ENCODE measurements at regions not wholly inside any gene's neighbourhood (a gene's known extent, or its start where the extent isn't known, plus 50 kb on each side); places are given as distances from the start of the nearest gene placed in this dataset.

DNA sequence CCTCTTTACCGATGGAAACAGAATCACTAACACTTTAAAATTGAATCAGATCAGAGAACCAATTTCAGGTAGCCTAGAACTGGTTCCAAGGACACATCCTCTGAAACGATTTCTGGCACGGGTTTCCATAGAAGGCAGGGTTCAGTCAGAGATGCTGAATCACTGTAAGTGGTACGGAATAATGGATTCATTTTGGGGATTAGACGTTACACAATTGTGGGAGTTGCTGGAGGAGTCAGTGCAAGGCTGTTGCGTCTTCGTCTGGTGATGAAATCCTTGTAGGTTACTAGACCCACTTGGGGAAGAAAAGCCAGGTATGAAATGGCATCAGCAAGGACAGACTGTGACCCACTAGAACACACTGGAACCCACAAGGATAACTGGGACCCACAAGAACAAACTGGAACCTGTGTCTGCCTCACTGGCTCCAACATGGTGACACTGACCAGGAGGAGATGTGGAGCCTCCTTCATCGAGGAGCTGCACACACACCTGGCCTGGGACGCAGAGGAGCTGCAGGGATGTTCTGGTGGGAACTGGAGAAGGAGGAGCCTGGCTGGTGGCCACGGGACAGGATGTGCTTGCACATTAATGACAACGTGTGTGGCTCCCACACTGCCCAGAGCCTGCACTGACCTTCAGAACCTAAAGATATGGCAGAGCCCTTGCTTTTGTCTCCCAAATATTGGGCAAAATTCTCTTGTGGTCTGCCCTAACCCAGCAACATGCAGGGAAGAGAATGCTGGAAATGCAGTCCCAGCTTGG lies 105.1 kb downstream of the TRAPPC11 start:
- no peak for FAIRE-seq

DNA sequence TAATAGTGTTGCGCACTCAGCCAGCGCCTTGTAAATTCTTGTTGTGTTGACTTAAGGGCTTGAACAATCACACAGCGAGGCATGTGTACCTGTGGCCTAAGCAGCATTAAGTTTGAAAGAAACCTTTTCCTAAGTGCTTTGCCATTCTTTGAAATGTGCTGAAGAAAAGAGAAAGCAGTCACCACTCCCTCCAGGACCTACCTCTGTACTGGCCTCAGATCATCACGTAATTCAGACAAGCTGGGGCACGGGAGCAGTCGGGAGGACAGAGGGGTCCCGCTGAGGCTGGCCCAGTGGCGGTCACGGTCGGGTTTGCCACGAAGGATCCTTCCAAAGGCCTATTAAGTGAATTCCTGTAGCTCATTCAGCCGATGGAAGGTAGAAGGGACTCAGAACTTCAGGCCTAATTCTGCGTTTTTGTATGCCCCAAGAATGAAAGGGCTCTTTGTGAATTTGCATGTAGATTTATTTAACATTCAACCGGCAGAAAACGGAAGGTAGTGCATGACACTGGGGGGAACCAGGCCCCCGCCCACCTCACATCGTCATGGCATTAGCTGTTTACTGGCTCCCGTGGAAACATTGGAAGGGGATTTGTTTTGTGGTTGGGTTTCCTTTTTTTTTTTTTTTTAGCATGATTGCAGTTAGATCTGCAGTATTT lies 106.3 kb downstream of the TRAPPC11 start:
- no peak for FAIRE-seq

DNA sequence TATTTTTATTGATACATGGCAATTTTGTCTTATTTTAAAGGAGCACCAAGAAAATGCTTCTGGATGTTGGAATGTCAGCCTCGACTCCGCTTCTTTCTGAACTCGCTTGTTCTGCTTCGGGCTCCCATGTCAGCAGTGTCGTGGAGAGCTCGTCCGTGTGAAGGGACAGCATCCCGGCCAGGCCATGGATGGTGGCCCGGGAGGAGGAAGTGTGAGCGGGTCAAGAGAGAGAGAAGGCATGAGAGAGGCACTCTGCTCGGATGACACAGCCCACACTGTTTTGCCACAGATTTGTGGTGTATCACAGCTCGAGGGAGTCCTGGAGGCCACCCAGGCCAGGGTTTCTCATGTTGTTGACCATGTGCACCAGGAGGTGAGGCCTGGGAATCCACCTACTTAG lies 107.0 kb downstream of the TRAPPC11 start:
- no peak for FAIRE-seq

- no peak for FAIRE-seq
These were observed 111.8 kb downstream of the TRAPPC11 start for GRCh38 chr4:183770906-183771305.

DNA sequence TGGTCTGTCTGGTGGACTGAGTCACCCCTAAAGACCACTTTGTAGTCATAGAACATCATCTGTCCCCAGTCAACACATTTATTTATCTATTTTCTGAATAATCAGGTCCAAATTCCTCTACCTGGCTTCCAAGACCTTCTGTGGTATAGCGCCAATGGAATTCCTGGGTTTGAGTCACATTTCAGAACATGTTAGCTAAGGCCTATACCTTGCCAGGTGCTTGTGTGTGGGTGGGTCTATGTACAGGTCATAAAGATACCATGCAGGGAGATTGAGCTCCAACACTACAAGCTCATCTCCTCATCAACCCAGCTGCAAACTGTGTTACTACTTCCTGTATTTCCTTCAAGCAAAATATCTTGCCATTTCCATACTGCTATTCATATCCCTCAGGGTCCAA lies 113.3 kb downstream of the TRAPPC11 start:
- no peak for FAIRE-seq

DNA sequence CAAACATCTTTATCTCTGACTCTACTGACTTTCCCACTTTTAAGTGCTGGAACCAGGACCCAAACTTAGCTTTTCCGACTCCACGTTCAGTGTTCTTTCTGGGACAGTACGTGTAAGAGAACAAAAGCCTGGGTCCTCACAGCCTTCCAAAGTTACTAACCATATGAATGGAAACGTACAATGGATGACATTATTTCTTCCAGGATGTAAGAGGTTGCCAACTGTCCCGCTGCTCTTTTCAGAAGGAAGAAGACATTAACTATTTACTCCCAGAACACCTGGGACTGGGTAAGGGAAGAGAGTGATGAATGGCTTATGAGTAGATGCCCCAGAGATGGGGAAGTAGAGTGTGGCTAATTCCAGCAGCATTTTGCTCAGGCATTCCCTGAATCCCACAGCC lies 114.7 kb downstream of the TRAPPC11 start:
- FAIRE-seq: no peak

DNA sequence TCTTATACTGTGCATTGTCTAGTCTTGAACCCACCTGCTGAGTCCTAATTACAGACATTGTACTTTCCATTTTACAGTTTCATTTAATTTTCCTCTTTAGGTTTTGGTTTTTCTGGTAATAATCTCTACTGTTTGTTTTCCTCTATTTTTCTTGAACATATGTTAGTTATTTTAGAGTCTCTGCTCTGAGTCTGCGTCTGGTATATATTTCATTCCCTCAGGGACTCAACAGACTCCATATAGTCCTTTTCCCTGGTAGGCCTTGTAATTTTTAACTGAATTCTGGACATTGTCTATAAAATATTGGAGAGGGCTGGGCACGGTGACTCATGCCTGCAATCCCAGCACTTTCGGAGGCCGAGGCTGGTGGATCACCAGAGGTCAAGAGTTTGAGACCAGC lies 121.8 kb upstream of the STOX2 start:
- FAIRE-seq: no peak

- no peak for FAIRE-seq
These were observed 121.0 kb upstream of the STOX2 start for GRCh38 chr4:183783991-183784553.

DNA sequence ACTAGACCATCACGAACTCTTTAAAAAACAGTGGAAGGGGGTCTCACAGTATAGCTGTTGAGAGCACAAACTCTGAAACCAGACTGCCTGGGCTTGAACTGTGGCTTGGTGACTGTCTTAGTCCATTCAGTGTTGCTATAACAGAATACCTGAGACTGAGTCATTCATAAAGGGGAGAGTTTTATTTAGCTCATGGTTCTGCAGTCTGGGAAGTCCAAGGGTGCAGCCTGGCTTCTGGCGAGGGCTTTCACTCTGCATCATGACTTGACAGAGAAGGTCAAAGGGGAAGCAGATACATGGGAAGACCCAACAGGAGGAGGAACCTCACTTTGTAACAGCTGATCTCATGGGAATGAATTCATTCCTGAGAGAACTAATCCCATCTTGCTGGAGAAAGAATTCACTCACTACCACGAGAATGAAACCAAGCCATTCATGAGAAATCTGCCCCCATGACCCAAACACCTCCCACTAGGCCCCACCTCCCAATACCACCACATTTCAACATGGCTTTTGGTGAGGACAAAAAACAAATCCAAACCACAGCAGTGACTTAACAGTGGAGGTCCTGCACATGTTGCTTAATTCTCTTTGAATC lies 116.7 kb upstream of the STOX2 start:
- no peak for FAIRE-seq

- FAIRE-seq: no peak
These were observed 115.5 kb upstream of the STOX2 start for GRCh38 chr4:183789657-183790056.

GRCh38 chr4:183790661-183791060 lies 114.4 kb upstream of the STOX2 start:
- no peak for FAIRE-seq

DNA sequence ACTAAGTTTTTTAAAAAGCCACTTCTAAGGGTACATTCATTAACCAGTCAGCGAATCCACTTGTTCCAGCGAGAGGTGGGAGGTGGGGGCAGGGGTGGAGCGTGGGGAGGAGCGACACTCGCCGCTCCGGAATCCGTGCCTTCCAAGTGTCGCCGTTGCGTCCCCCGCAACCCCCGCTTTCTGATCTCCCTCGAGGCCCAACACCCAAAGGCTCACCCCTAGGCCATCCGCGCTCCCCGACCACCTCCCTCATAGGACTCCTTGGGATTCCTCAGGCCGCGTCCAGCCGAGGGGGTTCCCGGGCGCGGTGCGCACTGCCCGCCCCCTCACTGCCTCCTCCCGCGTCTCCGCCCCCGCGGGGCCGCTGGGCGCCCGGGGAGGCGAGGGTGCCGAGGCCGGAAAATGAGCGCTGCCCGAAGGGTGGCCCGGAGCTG lies 108.1 kb upstream of the STOX2 start:
- FAIRE-seq: no peak

DNA sequence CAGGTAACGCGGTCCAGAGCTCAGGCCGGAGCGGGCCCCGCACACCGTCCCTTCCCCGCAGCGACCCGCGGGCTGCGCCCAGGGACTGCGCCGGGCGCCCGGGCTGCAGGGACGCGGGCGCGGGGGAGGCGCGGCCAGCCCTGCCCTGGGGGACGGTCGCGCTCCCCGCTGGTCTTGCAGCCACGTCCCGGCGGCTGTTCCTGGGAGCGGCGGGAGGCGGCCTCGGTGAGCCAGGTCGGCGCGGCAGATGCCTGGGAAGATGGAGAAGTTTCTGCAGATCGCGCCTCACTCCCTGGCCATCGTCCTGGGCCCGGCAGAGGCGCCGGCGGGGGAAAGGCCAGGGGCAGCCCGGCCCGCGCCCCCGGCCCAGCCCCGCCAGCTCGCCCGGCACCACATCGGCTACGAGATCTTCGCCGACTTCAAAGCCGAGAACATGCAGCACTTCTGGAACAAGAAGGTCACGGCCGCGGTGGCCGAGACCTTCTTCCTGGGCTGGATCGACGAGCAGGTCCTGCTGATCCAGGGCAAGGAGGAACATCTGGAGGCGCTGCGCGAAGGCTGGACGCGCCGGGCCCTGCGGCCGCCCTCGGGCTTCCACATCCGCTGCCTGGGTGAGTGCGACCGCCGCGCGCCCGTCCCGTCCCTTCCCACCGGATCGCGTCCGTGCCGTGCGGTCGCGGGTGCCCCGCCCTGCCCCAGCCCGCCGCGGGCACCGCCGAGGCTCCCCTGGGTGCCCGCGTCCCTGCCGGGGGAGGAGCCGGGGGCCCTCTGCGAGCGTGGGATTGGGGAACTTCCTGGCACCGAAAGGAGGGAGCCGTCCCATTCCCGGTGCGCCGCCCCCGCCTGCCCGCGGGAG lies 107.4 kb upstream of the STOX2 start:
- no peak for FAIRE-seq

- no peak for FAIRE-seq
These were observed 106.5 kb upstream of the STOX2 start for GRCh38 chr4:183798301-183799253.

GRCh38 chr4:183801457-183802165 lies 103.5 kb upstream of the STOX2 start:
- FAIRE-seq: no peak

DNA sequence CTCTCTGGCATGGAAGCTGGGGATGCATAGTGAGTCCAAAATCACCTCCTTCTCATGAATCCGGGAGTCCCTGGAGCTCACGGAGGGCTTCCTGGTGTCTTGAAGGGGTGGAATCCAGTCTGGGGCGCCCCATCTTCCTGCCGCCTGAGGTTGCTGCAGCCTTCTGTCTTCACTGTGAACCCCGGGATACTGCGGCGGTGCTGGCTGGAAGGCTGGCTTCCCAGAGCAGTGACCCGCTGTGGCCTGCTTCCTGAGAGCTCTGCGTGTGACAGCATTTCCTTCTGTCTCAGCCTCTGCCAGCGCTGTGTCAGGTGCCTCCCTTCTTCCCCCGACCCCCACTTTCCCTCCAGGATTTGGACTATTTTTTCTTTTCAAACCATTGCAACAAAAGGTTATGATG lies 98.8 kb upstream of the STOX2 start:
- FAIRE-seq: no peak

GRCh38 chr4:183807420-183808096 lies 97.5 kb upstream of the STOX2 start:
- FAIRE-seq: no peak

DNA sequence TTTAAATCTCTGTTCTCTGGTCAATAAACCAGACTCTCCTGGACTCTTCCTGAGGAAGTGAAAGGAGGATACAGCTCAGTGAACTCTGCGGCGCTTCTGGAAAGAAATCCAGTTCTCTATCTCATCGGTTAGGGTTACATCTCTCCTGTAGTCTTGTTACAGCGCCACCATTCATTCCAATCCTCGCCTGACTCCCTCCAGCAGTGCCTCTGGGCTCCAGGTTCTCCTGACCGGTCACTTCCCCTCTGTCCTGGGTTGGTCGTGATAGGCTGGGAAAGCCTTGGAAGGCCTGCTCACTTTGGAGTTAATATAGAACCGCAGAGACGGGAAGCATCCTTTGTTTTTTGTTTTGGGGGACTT lies 97.0 kb upstream of the STOX2 start:
- FAIRE-seq: no peak

DNA sequence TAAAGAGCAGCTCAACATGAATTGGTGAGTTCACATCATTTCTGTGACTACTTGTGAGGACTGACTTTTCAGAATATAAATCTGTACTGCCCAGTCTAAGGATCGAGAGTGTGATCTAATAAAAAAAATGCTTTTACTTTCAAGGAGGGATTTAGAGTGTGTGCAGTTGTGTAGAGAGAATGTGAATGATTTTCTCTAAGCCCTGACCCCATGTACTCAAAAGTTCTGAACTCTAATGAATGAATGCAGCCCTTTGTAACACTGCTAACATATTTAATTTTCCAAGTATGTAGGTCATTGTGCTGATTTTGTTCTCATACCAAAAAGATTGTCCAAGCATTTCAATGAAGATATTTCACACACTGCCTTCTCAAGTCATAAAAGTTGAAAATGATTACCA lies 92.5 kb upstream of the STOX2 start:
- FAIRE-seq: no peak

DNA sequence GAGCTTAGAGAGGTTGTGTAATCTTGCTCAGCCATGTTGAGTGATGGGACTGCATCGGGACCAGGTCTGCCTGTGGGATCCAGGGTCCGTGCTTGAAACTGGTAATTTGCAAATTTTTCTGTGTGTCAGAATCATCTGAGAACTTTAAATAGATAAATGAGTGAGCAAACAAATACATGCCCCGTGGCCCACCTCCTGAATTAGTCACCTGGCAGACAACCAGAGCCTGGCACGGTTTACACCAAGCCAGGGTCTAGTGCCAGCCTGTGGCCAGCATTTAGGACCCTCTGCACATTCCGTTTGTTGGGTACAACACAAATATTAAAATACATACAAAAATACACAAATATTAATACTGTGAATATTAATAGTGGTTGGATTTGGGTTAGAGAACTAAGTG lies 90.6 kb upstream of the STOX2 start:
- no peak for FAIRE-seq

Data from endometrium (tissue), 2 donors.